Ovary (tissue), 7 donors: ENCODE measurements at regions not wholly inside any gene's neighbourhood (a gene's known extent, or its start where the extent isn't known, plus 50 kb on each side); places are given as distances from the start of the nearest gene placed in this dataset.

Experiments
- DNase-seq, 5 donors: peaks; one replicate each; pipeline ENCODE4 v3.0.0-alpha.2; 2019 to 2020
- H3K27ac ChIP-seq, 2 donors: fragments of 200-600 bp; one replicate each; pipeline versions ENCODE4 v1.5.1 to v1.8.0; 2019 to 2022
- H3K27me3 ChIP-seq: fragments of 200-600 bp; one replicate; pipeline ENCODE4 v1.8.0; 2022
- H3K36me3 ChIP-seq: fragments of 200-600 bp; sonication (generic); one replicate; pipeline ENCODE4 v1.5.1; 2019
- H3K4me1 ChIP-seq: one replicate; pipeline ENCODE4 v1.8.1; 2013; ENCODE audit warnings: mild to moderate bottlenecking, moderate library complexity; ENCODE audit not compliant: insufficient read depth
- H3K4me3 ChIP-seq: fragments of 200-600 bp; sonication (generic); one replicate; pipeline ENCODE4 v1.5.1; 2017
- H3K9me3 ChIP-seq, 2 donors: fragments of 200-600 bp in 1 of 2; sonication (generic) in 1 of 2; one replicate each; pipeline versions ENCODE4 v1.5.1 to v1.8.1; 2013 to 2019; ENCODE audit warnings: mild to moderate bottlenecking in 1 of 2, moderate library complexity in 1 of 2
- CTCF ChIP-seq, 3 donors: fragments of 450-650 bp in 2 of 3; fragments of 200-600 bp in 1 of 3; IDR thresholded peaks; one replicate each; pipeline versions ENCODE4 v1.5.1 to v1.8.0; 2016 to 2022; ENCODE audit warnings: antibody characterized with exemption in 3 of 3, mild to moderate bottlenecking in 1 of 3
- EP300 ChIP-seq: sonication (generic); formaldehyde crosslinking; IDR thresholded peaks from one replicate; pipeline ENCODE4 v1.6.1; 2017; ENCODE audit warnings: antibody characterized with exemption
- POLR2A ChIP-seq: fragments of 450-650 bp; IDR thresholded peaks from one replicate; pipeline ENCODE4 v1.6.1; 2017; ENCODE audit warnings: antibody characterized with exemption, mild to moderate bottlenecking, moderate library complexity
- WGBS, 3 donors: extraction: QIAGEN DNeasy Blood & Tissue Kit in 1 of 3; methylation state at CpG; one replicate each; pipeline versions ENCODE4 v1.1.5 to v1.1.7; 2013 to 2017; 5-methylcytosine and 5-hydroxymethylcytosine counted together
- intact Hi-C, 4 donors: fragments of 100-400 bp; cut with DNase I; formaldehyde crosslinking; loops; one replicate each; pipeline versions ENCODE4 v1.11.0 to v1.15.1; 2022 to 2023
- donor health status: DM: no; HTN: no; CAD: no; lungs with moderate emphysema.
- donor health status: DM: no; HTN: no; CAD: no.
- donor health status: Bipolar disorder and iron deficiency.
- donor health status: DM: no; HTN: no; CAD: no.
- donor health status: DM: yes; HTN: yes; CAD: no.

DNA sequence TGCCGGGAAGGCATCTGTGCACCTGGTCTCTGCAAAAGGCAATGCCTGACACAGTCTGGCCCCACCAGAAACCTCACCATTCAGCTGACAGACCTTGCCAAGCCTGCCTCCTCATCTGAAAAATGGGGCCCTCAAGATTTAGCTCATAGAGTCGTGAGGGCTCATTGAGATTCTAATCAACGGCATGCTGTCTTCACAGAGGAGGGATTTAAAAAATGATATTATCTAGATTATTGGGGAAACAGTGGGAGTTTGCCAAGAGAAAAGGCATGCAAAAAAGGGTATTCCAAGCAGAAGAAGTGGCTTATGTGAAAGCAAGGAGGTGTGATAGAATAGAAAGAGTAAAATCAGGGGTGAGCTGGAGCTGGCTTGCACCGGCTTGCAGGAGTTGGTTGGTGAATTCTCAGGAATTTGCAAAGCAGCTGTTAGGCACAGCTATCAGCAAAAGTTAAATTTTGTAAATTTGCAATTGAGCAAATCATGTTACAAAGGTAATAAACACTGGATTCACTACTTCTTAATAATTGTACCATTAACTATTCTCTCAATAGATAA, 91.7 kb upstream of the WNT4 start:
- no peak for TF ChIP-seq CTCF (IDR thresholded peaks at IDR 0.05)
- intact Hi-C loops, result no loop called here
- no peaks in the 10 kb centered on the region for H3K27me3 ChIP-seq
- no peaks in the 10 kb centered on the region for H3K36me3 ChIP-seq
- no peak overlapping the region for H3K27ac ChIP-seq
- H3K4me3 ChIP-seq, result no peak overlapping the region
- H3K4me1 ChIP-seq, result no peaks in the 10 kb centered on the region
- DNase-seq, result no peak
- WGBS, 3 donors, result 24 to 39% (median 30%) methylated on average over 4 of the region's 4 CpGs
- H3K9me3 ChIP-seq, result no peaks in the 10 kb centered on the region

- 66 to 79% (median 75%) methylated on average over 4 to 7 of the region's 7 CpGs for WGBS, 3 donors
- TF ChIP-seq EP300, result no peak
- H3K4me3 ChIP-seq, result no peak overlapping the region
- intact Hi-C loops, result no loop called here
- no peaks in the 10 kb centered on the region for H3K9me3 ChIP-seq
- no peaks in the 10 kb centered on the region for H3K27me3 ChIP-seq
- H3K27ac ChIP-seq, result no peak overlapping the region
- H3K4me1 ChIP-seq, result no peaks in the 10 kb centered on the region
- no peaks in the 10 kb centered on the region for H3K36me3 ChIP-seq
- no peak for DNase-seq
Observed at GRCh38 chr1:22236166-22236565, 93.3 kb upstream of the WNT4 start.

DNA sequence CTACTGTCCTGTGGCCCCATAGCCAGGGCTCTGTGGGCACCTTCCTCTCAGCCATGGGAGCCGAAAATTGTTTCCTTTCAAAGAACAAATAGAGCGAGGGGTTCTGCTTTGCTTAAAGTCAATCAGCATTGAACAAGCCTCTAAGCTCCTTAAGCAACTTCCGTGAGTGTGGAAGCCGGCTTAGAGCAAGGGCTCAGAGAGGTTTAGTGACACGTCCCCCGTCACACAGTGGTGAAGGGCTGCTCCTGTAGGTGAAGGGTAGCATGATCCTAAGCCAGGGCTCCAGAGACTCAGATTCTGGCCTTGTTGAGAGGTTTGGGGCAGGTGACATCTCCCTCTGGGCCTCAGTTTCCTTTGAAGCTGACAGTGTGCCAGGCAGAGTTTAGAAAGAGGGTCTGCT, 94.0 kb upstream of the WNT4 start:
- Histone ChIP-seq H3K4me3 (no peak overlapping the region), H3K27me3 (no peaks in the 10 kb centered on the region), H3K4me1 (no peaks in the 10 kb centered on the region), H3K27ac (no peak overlapping the region), H3K9me3 (no peaks in the 10 kb centered on the region), H3K36me3 (no peaks in the 10 kb centered on the region)
- intact Hi-C loops, result no loop called here
- DNase-seq, result no peak
- WGBS, 3 donors, result 89 to 94% (median 91%) methylated on average over 6 of the region's 6 CpGs
- no peak for TF ChIP-seq POLR2A
- TF ChIP-seq EP300, result no peak
- no peak for TF ChIP-seq CTCF (IDR thresholded peaks at IDR 0.05)

- intact Hi-C loops, result no loop called here
- no peaks in the 10 kb centered on the region for H3K36me3 ChIP-seq
- no peak overlapping the region for H3K4me3 ChIP-seq
- no peaks in the 10 kb centered on the region for H3K4me1 ChIP-seq
- H3K9me3 ChIP-seq, result no peaks in the 10 kb centered on the region
- WGBS, 3 donors, result 92 to 95% (median 95%) methylated on average over 11 of the region's 11 CpGs
- TF ChIP-seq POLR2A (no peak), CTCF (IDR thresholded peaks at IDR 0.05) (no peak), EP300 (no peak)
- no peaks in the 10 kb centered on the region for H3K27me3 ChIP-seq
- H3K27ac ChIP-seq, result no peak overlapping the region
- DNase-seq, result no peak
Observed at GRCh38 chr1:22237433-22238093, 94.7 kb upstream of the WNT4 start.

DNA sequence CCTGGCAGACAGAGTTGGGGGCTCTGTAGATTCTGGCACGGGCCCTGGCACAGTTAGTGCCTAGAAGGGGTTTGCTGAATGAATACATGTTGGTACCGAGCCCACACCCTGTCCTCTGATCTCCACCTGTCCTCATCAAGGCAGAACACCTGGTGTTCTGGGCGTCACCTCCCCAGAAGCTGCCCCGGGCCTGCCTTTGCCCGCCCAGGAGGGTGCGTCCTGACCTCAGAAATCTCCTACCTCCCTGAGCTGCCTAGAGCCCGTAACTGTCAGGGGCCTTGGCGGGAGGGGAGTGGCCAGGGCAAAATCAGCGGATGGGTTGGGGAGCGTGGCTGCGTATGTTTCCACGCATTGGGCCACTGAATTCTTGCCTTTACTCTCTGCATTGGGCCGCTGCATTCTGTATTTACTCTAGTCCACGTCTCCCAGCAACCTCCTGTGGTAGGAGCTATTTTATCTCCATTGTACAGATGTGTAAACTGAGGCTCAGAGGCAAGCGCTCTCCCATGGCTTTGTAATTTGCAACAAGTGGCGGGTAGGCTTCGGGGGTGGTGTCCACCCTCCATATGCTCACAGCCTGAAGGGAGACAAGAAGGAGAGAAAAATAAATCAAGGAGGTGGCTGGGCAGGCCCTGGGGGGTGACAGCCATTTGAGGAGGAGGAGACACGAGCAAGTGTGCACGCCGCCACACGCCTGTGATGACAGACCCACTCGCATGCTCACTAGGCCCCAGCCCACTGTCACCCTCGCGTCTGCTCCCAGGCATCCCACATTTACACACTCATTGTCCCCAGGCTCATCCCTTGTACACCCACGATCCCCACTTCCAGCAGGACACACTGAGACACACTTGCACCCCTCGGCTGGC, 95.7 kb upstream of the WNT4 start:
- TF ChIP-seq CTCF (IDR thresholded peaks at IDR 0.05) (no peak), POLR2A (no peak), EP300 (no peak)
- H3K27ac ChIP-seq, result no peak overlapping the region
- no peaks in the 10 kb centered on the region for H3K27me3 ChIP-seq
- intact Hi-C loops, result no loop called here
- no peaks in the 10 kb centered on the region for H3K9me3 ChIP-seq
- 93 to 96% (median 94%) methylated on average over 26 of the region's 26 CpGs for WGBS, 3 donors
- H3K4me3 ChIP-seq, result no peak overlapping the region
- H3K36me3 ChIP-seq, result no peaks in the 10 kb centered on the region
- H3K4me1 ChIP-seq, result no peaks in the 10 kb centered on the region
- DNase-seq, result no peak
